GM19025 (cell line): ENCODE measurements at regions not wholly inside any gene's neighbourhood (a gene's known extent, or its start where the extent isn't known, plus 50 kb on each side); places are given as distances from the start of the nearest gene placed in this dataset.
"Not testable (repeated sequence)": the region's sequence is repeated elsewhere in the genome, so short reads cannot be mapped to it uniquely, and the experiment has no call there.

Source experiments
- ATAC-seq: cut with Tn5 transposase; IDR thresholded peaks from one replicate; pipeline ENCODE4 v1.9.1; 2021; ENCODE audit warnings: mild to moderate bottlenecking, low read depth, moderate library complexity; ENCODE audit not compliant: unreplicated experiment

- no peak for ATAC-seq
Observed at GRCh38 chr3:182414586-182414985, 378.7 kb upstream of the ATP11B start.

- no peak for ATAC-seq
Observed at GRCh38 chr3:182420741-182421140, 372.6 kb upstream of the ATP11B start.

GRCh38 chr3:182424006-182424405, 369.3 kb upstream of the ATP11B start:
- ATAC-seq: no peak

GRCh38 chr3:182425926-182426718, 367.2 kb upstream of the ATP11B start:
- not testable (repeated sequence) for ATAC-seq

GRCh38 chr3:182431972-182432371, 361.3 kb upstream of the ATP11B start:
- ATAC-seq: not testable (repeated sequence)

GRCh38 chr3:182435860-182436259, 357.4 kb upstream of the ATP11B start:
- ATAC-seq: no peak

- no peak for ATAC-seq
Observed at GRCh38 chr3:182436547-182436946, 356.8 kb upstream of the ATP11B start.

- no peak for ATAC-seq
Observed at GRCh38 chr3:182438398-182438797, 354.9 kb upstream of the ATP11B start.

- no peak for ATAC-seq
Observed at GRCh38 chr3:182440101-182440500, 353.2 kb upstream of the ATP11B start.

GRCh38 chr3:182445576-182445975, 347.7 kb upstream of the ATP11B start:
- ATAC-seq: no peak

- no peak for ATAC-seq
Observed at GRCh38 chr3:182450942-182451787, 342.1 kb upstream of the ATP11B start.

GRCh38 chr3:182451871-182452270, 341.4 kb upstream of the ATP11B start:
- ATAC-seq: no peak

GRCh38 chr3:182455011-182455410, 338.3 kb upstream of the ATP11B start:
- ATAC-seq: no peak

- no peak for ATAC-seq
Observed at GRCh38 chr3:182460303-182460702, 333.0 kb upstream of the ATP11B start.

GRCh38 chr3:182462152-182462551, 331.2 kb upstream of the ATP11B start:
- ATAC-seq: no peak

GRCh38 chr3:182464513-182465145, 328.7 kb upstream of the ATP11B start:
- no peak for ATAC-seq

- ATAC-seq: no peak
Observed at GRCh38 chr3:182465301-182466185, 327.8 kb upstream of the ATP11B start.

- no peak for ATAC-seq
Observed at GRCh38 chr3:182469086-182469485, 324.2 kb upstream of the ATP11B start.

- no peak for ATAC-seq
Observed at GRCh38 chr3:182470187-182470586, 323.1 kb upstream of the ATP11B start.

GRCh38 chr3:182473191-182473710, 320.1 kb upstream of the ATP11B start:
- ATAC-seq: no peak
